NCI-H526 treated with DMSO at 0.1 percent for 48 hours (cell line): ENCODE measurements at regions not wholly inside any gene's neighbourhood (a gene's known extent, or its start where the extent isn't known, plus 50 kb on each side); places are given as distances from the start of the nearest gene placed in this dataset.

ENCODE experiments used
- DNase-seq: peaks from one replicate; lab custom pipeline; 2025; lab: John Stamatoyannopoulos, UW

DNA sequence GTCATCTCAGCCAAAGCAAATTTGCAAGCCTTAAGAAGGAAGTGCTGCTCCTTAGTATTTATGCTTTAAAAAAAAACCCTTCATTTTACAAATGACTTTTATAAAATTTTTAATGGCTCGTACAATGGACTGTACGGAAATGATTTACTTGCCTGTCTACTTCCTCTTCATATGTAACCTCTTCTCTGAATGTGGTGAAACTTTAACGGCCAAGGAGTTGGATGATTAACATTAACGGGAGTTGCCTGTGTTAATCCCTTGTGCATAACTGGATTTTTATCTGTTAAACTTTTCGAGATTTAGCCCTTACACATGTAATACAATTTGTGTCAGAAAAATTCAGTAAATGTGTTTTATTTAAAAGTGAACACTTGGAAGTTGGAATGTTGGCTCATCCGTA, 429.4 kb downstream of the TBC1D4 start:
- DNase-seq: no peak

DNA sequence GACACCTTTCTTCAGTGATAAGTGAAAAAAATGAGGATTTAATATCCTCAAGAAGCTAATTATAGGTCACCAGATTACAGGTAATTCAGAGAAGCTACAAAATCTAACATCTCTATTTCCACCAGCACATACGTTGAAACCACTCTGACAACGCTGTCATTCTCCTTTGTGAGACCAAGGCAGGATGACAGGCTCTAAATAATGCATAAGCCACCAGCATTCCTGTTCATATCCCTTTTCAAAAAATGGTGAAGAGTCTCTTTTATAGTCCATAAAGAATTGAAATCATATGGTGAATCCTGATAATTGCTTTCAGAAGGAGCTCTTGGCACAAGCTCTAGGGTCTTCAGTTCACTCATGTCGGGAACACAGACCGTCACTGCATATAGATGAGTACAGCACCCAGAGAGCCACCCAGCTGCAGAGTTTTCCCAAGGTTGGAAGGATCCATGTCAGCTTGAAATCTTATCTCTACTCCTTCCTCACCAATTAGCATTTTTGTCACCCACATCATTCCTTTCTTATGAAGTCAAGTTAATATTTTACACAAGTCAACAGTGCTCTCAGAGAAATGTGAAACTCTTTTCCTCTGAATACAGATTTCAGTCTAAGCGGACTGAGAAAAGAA, 431.4 kb downstream of the TBC1D4 start:
- no peak for DNase-seq

DNA sequence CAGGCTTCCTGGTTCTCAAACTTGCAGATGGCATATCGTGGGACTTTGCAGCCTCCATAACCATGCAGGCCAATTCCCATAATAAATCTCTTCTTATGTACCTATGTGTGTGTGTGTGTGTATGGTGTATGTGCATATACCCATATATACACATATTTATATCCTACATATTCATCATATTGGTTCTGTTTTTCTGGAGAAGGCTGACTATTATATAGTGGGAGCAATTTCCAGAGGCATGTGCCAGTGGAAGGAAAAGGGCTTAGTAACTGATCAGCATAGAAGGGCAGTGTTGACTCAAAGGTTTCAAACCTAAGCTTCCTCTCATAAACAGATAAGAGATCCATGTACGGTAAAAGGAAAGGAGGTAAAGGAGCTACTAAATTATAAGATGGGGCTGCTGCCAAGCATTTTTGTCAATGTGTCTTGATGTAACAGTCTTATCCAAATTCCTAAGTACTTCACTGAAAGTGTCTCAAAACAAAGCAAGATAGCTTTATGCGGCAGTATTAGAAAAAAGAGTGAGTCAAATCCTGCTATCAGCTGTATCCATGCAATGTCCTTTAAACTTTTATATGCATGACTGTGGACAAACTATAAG, 432.1 kb downstream of the TBC1D4 start:
- no peak for DNase-seq

DNA sequence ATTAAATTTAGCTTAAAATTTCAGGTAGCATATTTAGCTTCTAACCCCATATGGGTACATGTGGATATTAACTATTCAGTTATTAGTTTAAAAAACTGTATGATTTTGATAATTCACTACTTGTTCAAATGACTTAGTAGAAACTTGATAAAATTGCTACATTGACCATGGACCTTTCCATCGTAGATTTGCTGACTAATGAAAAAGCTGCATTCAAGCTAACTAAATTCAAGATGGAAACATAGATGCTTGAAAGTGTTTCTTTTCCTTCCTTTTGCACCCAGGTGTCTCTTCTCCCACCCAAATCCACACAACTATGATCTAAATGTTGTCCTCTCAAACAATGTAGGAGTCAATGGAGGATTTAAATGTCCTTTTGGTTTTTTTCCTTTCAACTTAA, 439.2 kb downstream of the TBC1D4 start:
- DNase-seq: no peak

DNA sequence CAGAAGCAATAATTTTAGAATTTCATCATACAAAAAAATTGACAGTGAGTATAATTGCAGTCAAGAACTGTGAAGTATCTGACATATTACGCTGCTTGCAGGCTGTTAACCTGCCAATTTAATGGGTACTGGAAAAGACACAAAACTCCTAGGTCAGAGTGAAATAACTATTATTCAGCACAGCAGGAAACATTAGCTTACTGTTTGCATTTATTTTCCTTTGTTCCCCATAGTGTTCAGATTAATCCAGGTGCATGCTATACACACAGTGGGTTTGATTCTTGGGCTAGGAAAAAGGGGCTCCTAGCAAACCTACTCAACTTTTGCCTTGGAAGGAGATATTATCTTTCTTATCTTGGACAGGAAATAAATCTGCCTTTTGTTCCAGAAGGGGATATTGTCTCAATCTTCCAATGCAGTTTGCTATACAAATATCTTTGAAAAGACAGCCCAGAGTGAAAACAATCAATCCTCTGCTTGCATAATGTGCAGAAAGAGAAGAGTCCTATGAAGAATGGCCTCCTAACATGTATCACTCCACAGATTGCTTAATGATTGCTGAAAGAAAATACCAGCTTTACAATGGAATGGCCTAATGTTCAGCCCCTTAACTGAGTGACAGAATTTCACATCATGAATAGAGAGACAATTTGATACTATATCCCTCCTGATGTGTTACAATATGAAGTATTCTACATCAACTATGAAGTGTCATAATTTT, 443.4 kb downstream of the TBC1D4 start:
- no peak for DNase-seq

DNA sequence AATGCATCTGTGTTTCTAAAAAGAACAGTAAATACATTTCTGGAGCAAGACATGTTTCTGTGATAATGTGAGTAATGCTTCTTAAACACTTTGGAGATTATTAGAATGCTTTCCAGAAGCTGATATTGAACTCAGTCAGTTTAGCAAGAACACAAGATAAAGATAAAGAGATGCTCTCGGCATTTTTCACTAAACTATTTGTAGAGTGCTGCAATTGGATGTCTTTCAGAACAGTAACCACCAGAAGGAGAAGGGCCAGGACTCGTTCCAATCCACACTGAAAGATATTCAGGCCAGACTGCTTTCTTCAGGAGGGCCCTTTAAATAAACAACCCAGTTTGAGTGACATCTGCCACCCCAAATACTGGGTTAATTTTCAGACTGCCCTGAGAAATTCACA, 456.0 kb downstream of the TBC1D4 start:
- no peak for DNase-seq

DNA sequence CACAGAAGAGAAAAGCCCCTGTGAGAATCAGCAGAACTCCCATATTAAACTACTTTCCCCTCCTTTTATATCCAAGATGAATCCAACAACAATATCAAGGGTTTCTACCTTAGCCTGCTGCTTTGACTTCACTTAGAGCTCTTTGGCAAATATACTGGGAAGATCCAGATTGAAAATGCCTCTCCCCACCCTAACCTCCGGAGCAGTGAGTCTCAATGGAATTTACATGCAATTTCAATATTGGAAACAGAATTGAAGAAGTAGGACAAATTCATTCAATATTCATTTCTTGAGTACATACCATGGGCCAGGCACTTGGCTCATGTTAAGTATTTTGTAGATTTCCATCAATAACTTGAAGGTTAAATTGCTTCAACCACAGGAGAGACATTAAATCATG, 457.4 kb downstream of the TBC1D4 start:
- DNase-seq: no peak

DNA sequence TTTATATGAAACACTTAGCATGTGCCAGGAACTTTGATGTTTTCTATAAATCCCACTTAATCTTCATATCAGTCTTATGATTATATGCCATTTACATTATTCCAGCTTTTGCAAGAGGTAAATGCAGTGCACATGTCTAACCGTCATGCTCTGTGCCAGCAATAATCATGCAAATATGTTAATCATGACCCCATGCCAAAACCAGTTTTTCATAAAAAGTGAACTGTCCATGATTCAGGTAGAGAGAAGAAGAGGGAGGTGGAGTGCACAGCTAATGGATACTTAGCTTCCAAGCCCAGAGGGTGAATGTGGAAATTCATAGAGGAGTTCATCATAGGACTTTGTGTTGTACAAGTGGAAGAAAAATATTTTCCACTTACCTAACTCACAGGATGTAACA, 458.4 kb downstream of the TBC1D4 start:
- DNase-seq: no peak

DNA sequence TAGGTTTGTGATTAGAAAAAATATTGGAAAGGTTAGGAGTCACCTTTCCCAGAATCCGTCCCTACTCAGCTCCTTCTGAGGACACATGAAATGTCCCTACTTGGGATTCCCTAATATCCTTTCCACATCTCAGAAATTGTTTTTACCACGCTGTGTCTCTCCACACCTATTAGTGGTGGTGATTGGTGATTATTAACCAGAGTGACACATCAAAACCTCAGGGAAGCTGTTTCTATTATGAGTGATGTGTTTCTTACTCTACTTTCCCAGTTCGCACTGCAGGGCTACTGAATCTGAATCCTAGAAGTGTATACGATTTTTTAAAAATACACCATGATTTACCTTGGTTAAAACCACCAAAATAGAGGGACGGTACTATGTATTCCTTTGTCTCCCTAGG, 460.8 kb downstream of the TBC1D4 start:
- no peak for DNase-seq

DNA sequence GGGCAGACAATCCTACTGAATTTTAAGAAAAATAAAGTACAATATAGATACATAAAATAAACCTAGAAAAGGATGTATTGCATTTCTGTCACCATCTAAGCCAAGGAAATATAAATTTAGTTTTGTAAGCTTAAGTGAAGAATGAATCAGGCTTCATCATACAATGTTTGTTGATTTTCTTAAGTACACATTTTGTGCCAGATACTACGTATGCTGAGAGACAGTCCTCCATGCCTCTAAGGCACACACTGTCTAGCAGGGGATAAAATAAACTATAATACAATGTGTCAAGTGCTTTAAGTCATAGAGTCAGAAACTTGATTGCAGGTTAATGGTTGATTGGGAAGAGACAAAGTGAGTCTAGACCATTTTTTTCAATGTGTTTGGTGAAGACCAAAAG, 465.7 kb downstream of the TBC1D4 start:
- peak; percentile 61 for DNase-seq

DNA sequence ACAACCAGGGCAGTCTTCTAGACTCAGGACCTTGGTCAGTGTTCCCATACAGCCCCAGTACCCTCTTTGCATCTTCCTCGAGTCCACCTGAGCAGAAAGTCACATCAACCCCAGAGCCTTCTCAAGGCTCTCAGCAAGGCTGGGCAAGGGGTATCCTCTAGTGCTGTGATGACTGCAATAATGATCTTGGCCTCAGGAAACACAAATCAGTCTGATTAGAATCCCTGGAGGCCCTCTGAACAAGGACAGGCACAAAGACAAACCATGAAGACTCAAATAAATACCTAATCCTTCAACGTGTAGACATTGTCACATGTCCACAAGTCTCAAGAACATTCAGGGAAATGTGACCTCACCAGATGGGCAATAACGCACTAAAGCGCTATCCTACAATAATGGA, 468.2 kb downstream of the TBC1D4 start:
- DNase-seq: peak; percentile 13

DNA sequence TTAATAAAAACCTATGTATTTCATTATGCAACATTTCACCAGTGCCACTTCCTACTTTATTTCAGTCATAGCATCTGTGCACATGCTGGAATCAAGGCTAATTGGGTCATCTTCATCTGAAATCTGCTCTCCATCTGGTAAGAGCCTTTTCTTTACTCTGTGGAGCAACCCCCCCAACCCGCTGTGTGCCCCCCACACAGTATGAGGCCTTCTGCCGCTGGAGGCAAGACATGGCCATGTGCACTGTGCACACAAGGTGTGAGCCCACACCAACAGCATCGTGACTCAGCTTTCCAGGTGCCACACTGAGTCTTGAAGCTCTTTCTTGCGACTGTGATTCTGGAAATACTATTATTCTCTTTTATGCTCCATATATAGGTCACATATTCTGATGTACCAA, 471.0 kb downstream of the TBC1D4 start:
- no peak for DNase-seq

DNA sequence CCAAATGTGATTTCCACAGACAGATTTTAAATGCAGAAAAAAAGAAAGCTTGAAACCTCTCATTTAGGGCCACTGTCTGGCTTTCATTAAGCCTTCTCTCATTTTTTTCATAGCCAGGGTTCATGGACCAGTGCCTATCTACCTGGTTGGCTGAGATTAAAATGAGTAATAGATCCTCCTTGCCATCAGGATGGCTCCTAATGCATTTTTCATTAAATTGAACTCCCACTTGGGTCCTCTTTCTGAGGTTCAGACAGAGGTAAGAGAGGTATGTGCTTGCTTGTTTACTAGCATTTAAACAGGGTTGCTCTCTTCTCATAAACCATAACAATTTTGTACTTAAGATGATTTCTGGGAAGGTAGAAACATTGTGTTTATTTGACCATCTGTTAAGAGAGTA, 473.0 kb downstream of the TBC1D4 start:
- DNase-seq: no peak

DNA sequence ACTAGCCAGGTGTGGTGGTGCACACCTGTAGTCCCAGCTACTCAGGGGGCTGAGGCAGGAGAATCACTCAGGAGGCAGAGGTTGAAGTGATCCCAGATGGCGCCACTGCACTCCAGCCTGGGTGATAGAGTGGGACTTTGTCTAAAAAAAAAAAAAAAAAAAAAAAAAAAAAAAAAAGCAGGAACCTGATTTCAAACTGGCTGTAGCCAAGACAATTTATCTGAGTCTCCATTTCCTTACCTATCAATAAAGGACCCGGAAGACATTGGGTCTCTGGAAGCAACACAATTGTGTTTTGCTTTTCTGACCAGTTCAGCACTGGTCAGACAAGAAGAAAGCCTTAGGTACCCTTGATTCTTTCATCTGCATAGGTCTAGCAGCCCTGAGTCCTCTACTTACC, 491.0 kb downstream of the TBC1D4 start:
- DNase-seq: no peak

DNA sequence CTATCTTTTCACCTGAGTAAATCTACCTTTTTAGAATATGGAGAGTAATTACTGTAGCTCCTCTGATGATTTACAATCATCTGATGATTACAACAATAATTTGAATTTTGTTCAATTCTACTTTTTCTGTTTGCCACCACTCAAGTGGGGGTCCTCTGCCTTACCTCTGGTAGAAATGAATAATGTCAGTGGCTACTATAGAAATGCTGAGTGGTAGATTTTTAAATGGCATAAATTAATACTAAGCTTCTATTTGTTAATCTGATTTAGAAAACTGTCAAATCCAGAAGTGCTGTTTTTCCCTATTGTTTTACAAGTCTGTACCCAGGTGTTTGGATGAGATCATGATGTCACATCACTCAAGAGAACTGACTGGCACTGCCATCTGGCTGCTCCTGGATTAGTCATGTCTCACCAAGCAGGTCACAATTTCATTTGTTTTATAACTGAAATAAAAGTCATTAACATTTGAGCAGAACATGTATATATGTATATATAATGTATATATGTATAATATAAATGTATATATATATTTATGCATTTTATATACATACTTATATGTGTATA, 494.8 kb downstream of the TBC1D4 start:
- no peak for DNase-seq

DNA sequence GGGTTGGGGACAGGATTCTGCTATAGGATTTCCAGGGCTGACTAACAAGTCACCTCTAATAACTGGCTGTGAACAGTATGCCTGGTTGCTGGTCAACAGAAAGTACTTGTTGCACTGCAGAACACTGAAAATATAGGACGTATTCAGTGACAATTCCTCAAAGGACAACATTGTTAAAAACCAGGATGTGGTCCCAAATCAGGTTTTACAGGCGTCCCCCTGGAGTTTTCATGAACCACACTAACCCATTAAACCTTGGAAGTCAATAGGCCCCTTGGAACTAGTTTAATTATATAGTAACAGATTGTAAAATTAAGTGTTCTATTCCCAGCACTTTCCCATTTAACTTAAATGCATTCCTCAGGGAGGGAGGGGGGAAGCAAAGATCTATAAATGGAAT, 495.4 kb downstream of the TBC1D4 start:
- DNase-seq: no peak

DNA sequence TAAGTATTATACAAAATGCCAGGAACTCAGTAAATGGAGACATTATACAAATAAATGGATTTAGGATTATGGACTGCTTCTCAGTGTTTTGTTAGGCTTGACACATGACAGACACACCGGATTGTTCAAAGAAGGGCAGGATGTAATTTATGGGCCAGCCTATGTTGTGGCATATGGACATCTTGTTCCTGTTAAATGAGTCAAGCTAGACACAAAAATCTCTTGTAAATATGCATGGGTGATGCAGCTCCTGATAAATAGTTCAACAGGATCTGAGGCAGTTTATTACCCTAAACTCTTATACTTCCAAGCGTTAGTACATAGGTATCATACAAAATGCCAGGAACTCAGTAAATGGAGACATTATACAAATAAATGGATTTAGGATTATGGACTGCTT, 502.3 kb downstream of the TBC1D4 start:
- no peak for DNase-seq

DNA sequence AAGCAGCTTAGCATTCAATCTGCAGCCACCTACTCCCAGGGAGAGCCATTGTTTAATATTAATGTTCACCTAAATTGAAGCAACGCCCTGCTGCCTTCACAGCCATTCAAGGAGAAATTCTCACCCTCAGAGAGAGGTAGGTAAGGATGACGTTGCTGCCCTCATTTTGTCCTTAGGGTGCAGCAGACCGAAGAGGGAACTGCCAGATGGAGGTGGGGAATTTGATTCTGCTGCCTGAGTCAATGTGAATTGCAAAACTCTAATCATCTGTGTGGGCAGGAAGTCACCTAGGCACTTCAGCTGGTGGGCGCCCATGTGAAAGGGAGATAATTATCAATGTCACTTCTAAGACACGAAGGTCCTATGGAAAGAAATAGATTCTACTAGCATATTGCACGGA, 503.4 kb downstream of the TBC1D4 start:
- DNase-seq: no peak

DNA sequence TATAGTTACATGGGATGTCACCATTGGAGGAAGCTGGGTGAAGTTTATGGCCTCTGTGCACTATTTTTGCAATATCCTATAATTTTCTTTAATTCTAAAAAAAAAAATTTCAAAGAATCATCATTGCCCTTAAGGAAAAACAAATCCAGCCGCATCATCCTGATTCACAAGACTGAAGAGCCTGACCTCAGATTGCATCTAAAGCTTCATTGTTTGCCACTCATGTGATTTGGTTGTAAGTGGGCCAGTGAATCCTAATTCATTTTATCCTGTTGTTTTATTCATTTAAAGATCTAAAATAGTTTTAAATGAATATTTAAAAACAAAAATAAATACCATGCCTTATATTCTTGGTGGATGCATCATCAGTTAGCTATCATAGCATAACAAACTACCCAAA, 504.5 kb downstream of the TBC1D4 start:
- no peak for DNase-seq

DNA sequence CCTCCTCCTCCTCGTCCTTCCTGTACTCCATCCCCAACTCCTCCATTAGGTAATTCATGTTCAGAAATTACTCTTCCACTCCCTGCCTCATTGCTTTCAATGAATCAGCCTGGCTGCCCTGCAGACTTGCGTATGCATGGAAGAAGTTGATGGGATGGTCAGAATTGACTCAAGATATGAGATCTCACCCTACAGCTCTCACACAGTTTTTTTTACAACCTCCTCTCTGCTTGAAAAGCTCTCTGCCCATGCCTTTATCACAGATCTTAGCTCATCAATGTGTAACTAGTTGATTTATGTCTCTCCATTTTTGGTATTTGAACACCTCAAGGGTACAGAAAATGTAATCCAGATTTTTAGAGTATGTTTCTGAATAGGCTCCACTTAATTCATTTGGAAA, 506.9 kb downstream of the TBC1D4 start:
- no peak for DNase-seq

DNA sequence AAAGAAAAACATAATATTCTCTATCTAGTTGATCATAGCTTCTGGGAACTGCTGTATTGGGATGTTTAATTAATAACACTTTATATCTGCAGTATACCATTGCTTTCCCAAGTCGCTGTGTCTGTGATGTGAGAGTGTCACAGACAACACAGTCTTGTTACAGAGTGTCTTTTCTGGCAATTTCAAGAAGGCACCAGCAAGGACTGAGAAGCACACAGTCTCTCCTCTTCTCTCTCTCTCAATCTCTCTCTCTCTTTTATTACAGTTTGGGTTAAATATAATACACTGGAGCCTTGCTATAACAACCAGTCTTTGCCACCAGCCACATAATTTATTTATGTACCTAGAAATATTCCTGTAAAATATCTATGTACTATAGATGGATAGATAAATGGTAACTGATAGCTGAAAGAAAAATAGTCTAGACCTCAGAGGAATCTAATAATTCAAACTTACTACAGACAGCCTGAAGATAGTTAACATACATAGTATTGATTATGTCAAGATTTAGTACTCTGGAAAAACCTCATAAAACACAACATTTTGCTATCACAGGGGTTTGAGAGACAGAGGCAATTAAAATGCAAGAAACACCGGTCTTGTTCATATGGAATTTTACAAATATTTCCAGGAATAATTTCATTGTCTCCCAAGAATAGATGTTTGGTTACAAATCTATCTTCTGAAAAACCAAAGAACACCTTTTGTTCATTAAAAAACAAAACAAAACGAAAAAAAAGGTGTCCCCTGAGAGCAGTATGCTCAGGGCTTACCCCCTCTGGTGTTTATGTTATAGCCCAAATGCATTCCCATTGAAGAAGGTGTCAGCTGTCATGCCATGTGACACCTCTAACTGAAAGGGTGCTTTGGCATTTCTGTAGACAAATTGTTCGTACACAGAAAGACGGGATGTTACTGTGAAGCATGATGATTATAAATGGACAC, 507.8 kb downstream of the TBC1D4 start:
- DNase-seq: no peak

DNA sequence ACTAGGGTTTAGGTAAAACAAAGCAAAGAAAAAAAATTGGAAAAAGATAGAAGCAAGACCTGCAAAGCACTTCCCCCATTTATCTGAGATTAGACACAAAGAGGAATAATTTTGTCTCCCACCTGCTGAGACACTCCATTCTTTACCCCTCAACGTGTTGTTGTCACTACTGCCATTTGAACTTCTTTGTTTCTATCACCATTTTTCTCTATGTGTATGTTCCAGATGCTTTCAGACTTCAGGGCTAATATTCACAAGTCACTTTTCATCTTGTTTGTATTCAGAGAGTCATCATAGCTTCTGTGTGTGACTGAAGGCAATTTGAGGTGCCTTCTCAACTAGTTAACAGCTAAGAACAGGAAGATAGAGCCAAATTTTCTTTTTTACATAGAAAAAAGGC, 512.5 kb downstream of the TBC1D4 start:
- no peak for DNase-seq
